Peyer's patch (tissue), 4 donors: ENCODE measurements at regions not wholly inside any gene's neighbourhood (a gene's known extent, or its start where the extent isn't known, plus 50 kb on each side); places are given as distances from the start of the nearest gene placed in this dataset.

Experiments
- DNase-seq, 3 donors: peaks; one replicate each; pipeline ENCODE4 v3.0.0-alpha.2; 2017 to 2019
- H3K27ac ChIP-seq, 4 donors: fragments of 200-600 bp; sonication (generic); one replicate each; pipeline ENCODE4 v1.5.1; 2016 to 2019
- H3K27me3 ChIP-seq, 2 donors: fragments of 200-600 bp; sonication (generic); one replicate each; pipeline ENCODE4 v1.5.1; 2019
- H3K36me3 ChIP-seq, 3 donors: fragments of 200-600 bp; sonication (generic); one replicate each; pipeline ENCODE4 v1.5.1; 2016 to 2019
- H3K4me1 ChIP-seq, 4 donors: fragments of 200-600 bp; sonication (generic); one replicate each; pipeline ENCODE4 v1.5.1; 2016 to 2019
- H3K4me3 ChIP-seq, 4 donors: fragments of 200-600 bp; sonication (generic); 1 replicate in 3 of 4; 2 replicates in 1 of 4; pipeline ENCODE4 v1.5.1; 2016 to 2019; ENCODE audit warnings: mild to moderate bottlenecking in 1 of 4
- H3K9me3 ChIP-seq, 4 donors: fragments of 200-600 bp; sonication (generic); one replicate each; pipeline ENCODE4 v1.5.1; 2016 to 2019; ENCODE audit warnings: mild to moderate bottlenecking in 1 of 4
- CTCF ChIP-seq, 6 experiments: fragments of 450-650 bp in 4 of 6; fragments of 200-600 bp in 2 of 6; sonication (generic) in 1 of 6; IDR thresholded peaks; one replicate each; pipeline ENCODE4 v1.5.1; 2017 to 2019; ENCODE audit warnings: antibody characterized with exemption in 6 of 6, mild to moderate bottlenecking in 3 of 6, moderate library complexity in 1 of 6
- POLR2A ChIP-seq, 2 donors: fragments of 450-650 bp; IDR thresholded peaks; one replicate each; pipeline ENCODE4 v1.5.1; 2017; ENCODE audit warnings: antibody characterized with exemption in 2 of 2, mild to moderate bottlenecking in 2 of 2, moderate library complexity in 2 of 2

GRCh38 chr17:34484193-34484733 is 95.1 kb upstream of the TMEM132E start:
- Histone ChIP-seq H3K27me3 (no peaks in the 10 kb centered on the region), H3K4me3 (no peak overlapping the region), H3K27ac (no peak overlapping the region), H3K4me1 (no peaks in the 10 kb centered on the region), H3K36me3 (no peaks in the 10 kb centered on the region), H3K9me3 (no peaks in the 10 kb centered on the region)
- TF ChIP-seq CTCF (IDR thresholded peaks at IDR 0.05) (no peak), POLR2A (IDR thresholded peaks at IDR 0.05) (no peak)
- DNase-seq: no peak

- H3K4me3 ChIP-seq: no peak overlapping the region
- H3K4me1 ChIP-seq: no peaks in the 10 kb centered on the region
- TF ChIP-seq CTCF (IDR thresholded peaks at IDR 0.05) (no peak), POLR2A (IDR thresholded peaks at IDR 0.05) (no peak)
- no peaks in the 10 kb centered on the region for H3K36me3 ChIP-seq
- no peaks in the 10 kb centered on the region for H3K9me3 ChIP-seq
- no peak for DNase-seq
- H3K27ac ChIP-seq: no peak overlapping the region
- no peaks in the 10 kb centered on the region for H3K27me3 ChIP-seq
These were observed 96.7 kb upstream of the TMEM132E start for GRCh38 chr17:34482730-34483129.

GRCh38 chr17:34481779-34482178 is 97.6 kb upstream of the TMEM132E start:
- Histone ChIP-seq H3K36me3 (no peaks in the 10 kb centered on the region), H3K4me1 (no peaks in the 10 kb centered on the region), H3K9me3 (no peaks in the 10 kb centered on the region), H3K4me3 (no peak overlapping the region), H3K27me3 (no peaks in the 10 kb centered on the region), H3K27ac (no peak overlapping the region)
- DNase-seq: no peak
- TF ChIP-seq CTCF (IDR thresholded peaks at IDR 0.05) (no peak), POLR2A (IDR thresholded peaks at IDR 0.05) (no peak)

GRCh38 chr17:34479371-34479770 is 100.0 kb upstream of the TMEM132E start:
- Histone ChIP-seq H3K9me3 (no peaks in the 10 kb centered on the region), H3K27ac (no peak overlapping the region), H3K4me1 (no peaks in the 10 kb centered on the region), H3K27me3 (no peaks in the 10 kb centered on the region), H3K4me3 (no peak overlapping the region), H3K36me3 (no peaks in the 10 kb centered on the region)
- TF ChIP-seq CTCF (IDR thresholded peaks at IDR 0.05): no peak
- no peak for TF ChIP-seq POLR2A (IDR thresholded peaks at IDR 0.05)
- DNase-seq: no peak

- TF ChIP-seq CTCF (IDR thresholded peaks at IDR 0.05) (no peak), POLR2A (IDR thresholded peaks at IDR 0.05) (no peak)
- no peaks in the 10 kb centered on the region for H3K4me1 ChIP-seq
- no peaks in the 10 kb centered on the region for H3K9me3 ChIP-seq
- H3K4me3 ChIP-seq: no peak overlapping the region
- no peaks in the 10 kb centered on the region for H3K27me3 ChIP-seq
- DNase-seq: no peak
- H3K36me3 ChIP-seq: no peaks in the 10 kb centered on the region
- H3K27ac ChIP-seq: no peak overlapping the region
These were observed 101.1 kb upstream of the TMEM132E start for GRCh38 chr17:34478244-34478643.

GRCh38 chr17:34475296-34475695 is 104.1 kb upstream of the TMEM132E start:
- Histone ChIP-seq H3K27me3 (no peaks in the 10 kb centered on the region), H3K27ac (no peak overlapping the region), H3K4me3 (no peak overlapping the region), H3K36me3 (no peaks in the 10 kb centered on the region), H3K4me1 (no peaks in the 10 kb centered on the region), H3K9me3 (no peaks in the 10 kb centered on the region)
- TF ChIP-seq POLR2A (IDR thresholded peaks at IDR 0.05) (no peak), CTCF (IDR thresholded peaks at IDR 0.05) (no peak)
- no peak for DNase-seq
